ENCODE measurements at regions not wholly inside any gene's neighbourhood (a gene's known extent, or its start where the extent isn't known, plus 50 kb on each side); places are given as distances from the start of the nearest gene placed in this dataset.

GRCh38 chr2:239564587-239564986, 163.8 kb upstream of the HDAC4 start:
- H3K4me1 Mint-ChIP-seq (ENCODE audit: low read depth): no peaks in the 10 kb centered on the region
- no peaks in the 10 kb centered on the region for H3K9me3 Mint-ChIP-seq (ENCODE audit: low read depth)
- no peak for DNase-seq (ENCODE audit: low spot score)
- no peak overlapping the region for H3K27ac Mint-ChIP-seq (ENCODE audit: unreplicated experiment)
- H3K27me3 Mint-ChIP-seq (ENCODE audit: low read depth): peaks cover 24% of the 10 kb centered on the region
- TF ChIP-seq, protein P1, sequence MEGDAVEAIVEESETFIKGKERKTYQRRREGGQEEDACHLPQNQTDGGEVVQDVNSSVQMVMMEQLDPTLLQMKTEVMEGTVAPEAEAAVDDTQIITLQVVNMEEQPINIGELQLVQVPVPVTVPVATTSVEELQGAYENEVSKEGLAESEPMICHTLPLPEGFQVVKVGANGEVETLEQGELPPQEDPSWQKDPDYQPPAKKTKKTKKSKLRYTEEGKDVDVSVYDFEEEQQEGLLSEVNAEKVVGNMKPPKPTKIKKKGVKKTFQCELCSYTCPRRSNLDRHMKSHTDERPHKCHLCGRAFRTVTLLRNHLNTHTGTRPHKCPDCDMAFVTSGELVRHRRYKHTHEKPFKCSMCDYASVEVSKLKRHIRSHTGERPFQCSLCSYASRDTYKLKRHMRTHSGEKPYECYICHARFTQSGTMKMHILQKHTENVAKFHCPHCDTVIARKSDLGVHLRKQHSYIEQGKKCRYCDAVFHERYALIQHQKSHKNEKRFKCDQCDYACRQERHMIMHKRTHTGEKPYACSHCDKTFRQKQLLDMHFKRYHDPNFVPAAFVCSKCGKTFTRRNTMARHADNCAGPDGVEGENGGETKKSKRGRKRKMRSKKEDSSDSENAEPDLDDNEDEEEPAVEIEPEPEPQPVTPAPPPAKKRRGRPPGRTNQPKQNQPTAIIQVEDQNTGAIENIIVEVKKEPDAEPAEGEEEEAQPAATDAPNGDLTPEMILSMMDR (IDR thresholded peaks at IDR 0.05): no peak
- no peaks in the 10 kb centered on the region for H3K36me3 Mint-ChIP-seq (ENCODE audit: low read depth)
- no peak overlapping the region for H3K4me3 Mint-ChIP-seq (ENCODE audit: unreplicated experiment)

DNA sequence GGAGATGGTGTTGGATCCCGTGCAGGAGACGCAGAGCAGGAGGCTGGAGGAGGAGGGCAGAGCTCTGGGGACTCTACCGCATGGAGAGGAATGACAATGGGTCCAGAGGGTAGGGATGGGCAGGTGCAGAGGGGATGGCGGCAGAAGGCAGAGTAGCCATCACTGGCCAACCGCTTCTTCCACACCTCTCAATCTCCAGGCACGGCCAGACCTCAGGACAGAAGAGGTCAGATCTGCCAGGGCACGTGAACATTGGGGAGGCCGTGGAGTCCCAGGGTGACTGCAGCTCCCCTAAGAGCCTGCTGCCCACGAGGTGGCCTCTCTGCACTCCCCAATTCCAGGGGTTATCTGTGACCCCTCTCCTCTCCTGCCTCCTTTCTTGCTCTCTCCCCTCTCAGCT, 162.7 kb upstream of the HDAC4 start:
- no peak overlapping the region for H3K4me3 Mint-ChIP-seq (ENCODE audit: unreplicated experiment)
- no peaks in the 10 kb centered on the region for H3K9me3 Mint-ChIP-seq (ENCODE audit: low read depth)
- TF ChIP-seq, protein P1 (IDR thresholded peaks at IDR 0.05): no peak
- peaks cover 26% of the 10 kb centered on the region for H3K27me3 Mint-ChIP-seq (ENCODE audit: low read depth)
- peaks cover 2% of the 10 kb centered on the region for H3K36me3 Mint-ChIP-seq (ENCODE audit: low read depth)
- H3K27ac Mint-ChIP-seq (ENCODE audit: unreplicated experiment): no peak overlapping the region
- no peak for DNase-seq (ENCODE audit: low spot score)
- H3K4me1 Mint-ChIP-seq (ENCODE audit: low read depth): no peaks in the 10 kb centered on the region

- H3K9me3 Mint-ChIP-seq (ENCODE audit: low read depth): no peaks in the 10 kb centered on the region
- peaks cover 27% of the 10 kb centered on the region for H3K27me3 Mint-ChIP-seq (ENCODE audit: low read depth)
- DNase-seq (ENCODE audit: low spot score): no peak
- no peak overlapping the region for H3K4me3 Mint-ChIP-seq (ENCODE audit: unreplicated experiment)
- no peak overlapping the region for H3K27ac Mint-ChIP-seq (ENCODE audit: unreplicated experiment)
- no peaks in the 10 kb centered on the region for H3K4me1 Mint-ChIP-seq (ENCODE audit: low read depth)
- TF ChIP-seq, protein P1 (IDR thresholded peaks at IDR 0.05): no peak
- peaks cover 2% of the 10 kb centered on the region for H3K36me3 Mint-ChIP-seq (ENCODE audit: low read depth)
These were observed 160.7 kb upstream of the HDAC4 start for GRCh38 chr2:239561446-239562001.

DNA sequence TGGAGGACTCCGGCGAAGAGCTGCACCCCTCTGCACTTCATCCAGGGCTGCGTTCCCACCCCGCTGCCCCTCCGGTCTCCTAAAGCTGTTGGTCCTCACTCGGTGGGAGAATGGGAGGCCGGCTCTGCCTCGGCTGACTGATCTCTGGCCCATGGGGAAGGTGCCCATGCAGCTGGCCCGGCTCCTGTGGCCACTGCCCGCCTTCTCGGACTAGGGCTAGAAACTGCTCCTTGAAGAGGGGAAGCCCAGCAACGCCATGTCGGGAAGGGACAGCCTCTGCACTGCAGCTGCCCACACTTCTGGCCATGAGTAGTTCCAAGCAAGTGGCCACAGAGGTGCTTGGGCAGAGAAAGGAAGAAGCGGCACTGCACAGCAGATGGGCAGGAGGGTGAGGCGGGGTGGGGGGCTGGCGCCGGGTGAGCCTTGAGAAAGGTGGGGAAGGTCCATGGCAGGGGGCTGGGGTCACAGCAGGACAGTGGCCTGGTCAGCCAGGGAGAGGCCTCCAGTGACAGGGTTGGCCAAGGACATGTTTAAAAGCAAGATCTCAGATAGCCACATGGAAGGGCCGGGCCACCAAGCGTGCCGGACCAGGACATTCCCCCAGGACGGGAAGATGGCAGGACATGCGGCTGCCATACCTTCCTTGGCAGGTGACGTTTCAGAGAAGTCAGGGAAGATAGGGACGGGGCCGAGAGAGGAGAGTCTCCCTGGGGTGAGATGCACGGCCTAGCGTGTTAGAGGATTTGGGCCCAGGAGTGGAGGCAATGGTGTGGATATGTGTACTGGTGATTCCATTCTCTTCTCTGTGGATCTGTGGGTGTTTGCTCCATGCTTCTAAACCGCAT, 158.8 kb upstream of the HDAC4 start:
- DNase-seq (ENCODE audit: low spot score): no peak
- Mint-ChIP-seq H3K4me1 (ENCODE audit: low read depth) (no peaks in the 10 kb centered on the region), H3K27me3 (ENCODE audit: low read depth) (peaks cover 35% of the 10 kb centered on the region), H3K4me3 (ENCODE audit: unreplicated experiment) (no peak overlapping the region), H3K9me3 (ENCODE audit: low read depth) (no peaks in the 10 kb centered on the region), H3K36me3 (ENCODE audit: low read depth) (peaks cover 2% of the 10 kb centered on the region), H3K27ac (ENCODE audit: unreplicated experiment) (no peak overlapping the region)
- TF ChIP-seq, protein P1 (IDR thresholded peaks at IDR 0.05): no peak

GRCh38 chr2:239558661-239559060, 157.8 kb upstream of the HDAC4 start:
- Mint-ChIP-seq H3K9me3 (ENCODE audit: low read depth) (no peaks in the 10 kb centered on the region), H3K27ac (ENCODE audit: unreplicated experiment) (no peak overlapping the region), H3K4me1 (ENCODE audit: low read depth) (no peaks in the 10 kb centered on the region), H3K36me3 (ENCODE audit: low read depth) (peaks cover 2% of the 10 kb centered on the region), H3K27me3 (ENCODE audit: low read depth) (peaks cover 39% of the 10 kb centered on the region), H3K4me3 (ENCODE audit: unreplicated experiment) (no peak overlapping the region)
- DNase-seq (ENCODE audit: low spot score): no peak
- TF ChIP-seq, protein P1 (IDR thresholded peaks at IDR 0.05): no peak

All from chondrocyte (in vitro differentiated cells).